Tibial nerve (tissue), 4 donors: ENCODE measurements at regions not wholly inside any gene's neighbourhood (a gene's known extent, or its start where the extent isn't known, plus 50 kb on each side); places are given as distances from the start of the nearest gene placed in this dataset.

Experiments used
- EP300 ChIP-seq, 2 donors: sonication (generic); formaldehyde crosslinking; IDR thresholded peaks; one replicate each; pipeline ENCODE4 v1.6.1; 2017; ENCODE audit warnings: antibody characterized with exemption in 2 of 2, mild to moderate bottlenecking in 1 of 2
- POLR2A ChIP-seq, 2 donors: fragments of 450-650 bp; IDR thresholded peaks; one replicate each; pipeline ENCODE4 v1.6.1; 2017; ENCODE audit warnings: antibody characterized with exemption in 2 of 2, mild to moderate bottlenecking in 2 of 2, moderate library complexity in 2 of 2
- TF ChIP-seq, protein P1 (sequence below), 5 experiments: fragments of 200-600 bp in 3 of 5; fragments of 450-650 bp in 2 of 5; sonication (generic) in 3 of 5; IDR thresholded peaks; one replicate each; pipeline ENCODE4 v1.5.1; 2016 to 2019; ENCODE audit warnings: antibody characterized with exemption in 5 of 5, mild to moderate bottlenecking in 3 of 5, moderate library complexity in 2 of 5

DNA sequence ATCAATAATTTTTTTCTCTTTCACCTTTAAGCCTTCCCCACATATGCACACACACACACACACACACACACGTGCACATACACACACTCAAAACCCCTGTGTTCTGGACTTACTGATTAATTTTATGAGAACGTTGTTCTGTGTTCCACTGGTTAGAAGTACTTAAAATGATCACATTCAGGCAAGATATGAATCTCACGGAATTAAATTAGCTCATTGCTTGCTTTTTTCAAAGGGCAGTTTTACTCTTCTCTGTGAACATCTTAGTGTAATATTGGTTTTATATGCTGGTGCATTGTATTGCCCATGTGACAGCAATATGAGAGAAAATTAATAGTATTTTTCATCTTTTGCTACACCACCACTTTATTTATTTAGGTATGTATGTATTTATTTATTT, 377.3 kb upstream of the RBFOX1 start:
- TF ChIP-seq, protein P1, sequence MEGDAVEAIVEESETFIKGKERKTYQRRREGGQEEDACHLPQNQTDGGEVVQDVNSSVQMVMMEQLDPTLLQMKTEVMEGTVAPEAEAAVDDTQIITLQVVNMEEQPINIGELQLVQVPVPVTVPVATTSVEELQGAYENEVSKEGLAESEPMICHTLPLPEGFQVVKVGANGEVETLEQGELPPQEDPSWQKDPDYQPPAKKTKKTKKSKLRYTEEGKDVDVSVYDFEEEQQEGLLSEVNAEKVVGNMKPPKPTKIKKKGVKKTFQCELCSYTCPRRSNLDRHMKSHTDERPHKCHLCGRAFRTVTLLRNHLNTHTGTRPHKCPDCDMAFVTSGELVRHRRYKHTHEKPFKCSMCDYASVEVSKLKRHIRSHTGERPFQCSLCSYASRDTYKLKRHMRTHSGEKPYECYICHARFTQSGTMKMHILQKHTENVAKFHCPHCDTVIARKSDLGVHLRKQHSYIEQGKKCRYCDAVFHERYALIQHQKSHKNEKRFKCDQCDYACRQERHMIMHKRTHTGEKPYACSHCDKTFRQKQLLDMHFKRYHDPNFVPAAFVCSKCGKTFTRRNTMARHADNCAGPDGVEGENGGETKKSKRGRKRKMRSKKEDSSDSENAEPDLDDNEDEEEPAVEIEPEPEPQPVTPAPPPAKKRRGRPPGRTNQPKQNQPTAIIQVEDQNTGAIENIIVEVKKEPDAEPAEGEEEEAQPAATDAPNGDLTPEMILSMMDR (IDR thresholded peaks at IDR 0.05), result no peak
- TF ChIP-seq POLR2A (IDR thresholded peaks at IDR 0.05) (no peak), EP300 (IDR thresholded peaks at IDR 0.05) (no peak)
